ENCODE measurements at regions not wholly inside any gene's neighbourhood (a gene's known extent, or its start where the extent isn't known, plus 50 kb on each side); places are given as distances from the start of the nearest gene placed in this dataset.

GRCh38 chr2:236719192-236719635 is 149.6 kb downstream of the ACKR3 start:
- DNase-seq, result no peak

- no peak for DNase-seq
Measured at GRCh38 chr2:236720974-236721540, 151.4 kb downstream of the ACKR3 start.

DNA sequence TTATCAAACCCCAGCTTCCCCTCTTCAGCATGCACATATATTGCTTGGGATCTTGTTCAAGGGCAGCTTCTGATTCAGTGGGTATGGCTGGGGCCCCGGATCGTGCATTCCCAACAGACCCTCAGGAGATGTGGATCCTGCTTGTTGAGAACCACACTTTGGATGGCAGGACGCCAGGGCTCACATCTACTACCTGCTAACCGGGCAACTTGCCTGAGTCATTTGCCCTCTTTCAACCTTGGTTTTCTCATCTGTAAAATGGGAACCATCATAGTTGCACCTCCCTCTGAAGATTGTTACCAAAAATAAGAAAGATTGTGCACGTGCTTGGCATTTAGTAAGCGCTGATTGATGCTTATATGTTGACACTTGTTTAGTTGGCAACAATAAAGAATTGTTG is 154.6 kb downstream of the ACKR3 start:
- DNase-seq, result no peak

DNA sequence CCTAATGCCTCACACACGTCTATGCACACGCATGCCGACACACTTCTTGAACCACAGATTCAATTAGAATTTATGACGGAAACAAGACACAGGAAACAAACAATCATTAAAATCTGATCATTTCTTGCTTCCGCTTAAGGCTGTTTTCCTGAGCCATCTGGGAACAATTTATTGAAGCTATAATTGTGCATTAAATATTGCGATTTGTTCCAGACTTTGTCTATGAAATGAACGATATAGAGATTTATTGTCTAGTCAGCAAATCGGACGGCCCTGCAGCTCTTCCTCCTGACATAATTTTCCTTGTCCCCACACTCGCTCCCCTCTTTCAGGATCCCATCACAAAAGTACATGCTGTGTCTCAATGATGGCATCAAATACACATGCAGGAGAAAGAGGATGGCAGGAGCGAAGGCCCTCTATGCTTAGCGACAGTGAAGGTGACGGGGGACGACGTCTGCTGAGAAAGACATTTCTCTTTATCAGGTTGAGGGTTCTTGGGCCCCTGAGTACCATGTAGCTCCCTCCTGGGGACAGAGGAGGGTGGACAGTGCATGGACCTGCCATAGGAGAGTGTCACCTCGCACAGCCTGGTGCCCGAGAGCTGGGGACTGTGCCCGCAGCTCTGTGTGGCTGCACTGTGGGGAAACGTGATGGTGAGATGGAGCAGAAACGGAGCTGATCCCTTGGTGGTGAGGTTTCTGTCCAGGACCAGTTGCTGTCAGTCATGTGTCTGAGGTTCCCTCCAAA is 157.3 kb downstream of the ACKR3 start:
- DNase-seq, result no peak

DNA sequence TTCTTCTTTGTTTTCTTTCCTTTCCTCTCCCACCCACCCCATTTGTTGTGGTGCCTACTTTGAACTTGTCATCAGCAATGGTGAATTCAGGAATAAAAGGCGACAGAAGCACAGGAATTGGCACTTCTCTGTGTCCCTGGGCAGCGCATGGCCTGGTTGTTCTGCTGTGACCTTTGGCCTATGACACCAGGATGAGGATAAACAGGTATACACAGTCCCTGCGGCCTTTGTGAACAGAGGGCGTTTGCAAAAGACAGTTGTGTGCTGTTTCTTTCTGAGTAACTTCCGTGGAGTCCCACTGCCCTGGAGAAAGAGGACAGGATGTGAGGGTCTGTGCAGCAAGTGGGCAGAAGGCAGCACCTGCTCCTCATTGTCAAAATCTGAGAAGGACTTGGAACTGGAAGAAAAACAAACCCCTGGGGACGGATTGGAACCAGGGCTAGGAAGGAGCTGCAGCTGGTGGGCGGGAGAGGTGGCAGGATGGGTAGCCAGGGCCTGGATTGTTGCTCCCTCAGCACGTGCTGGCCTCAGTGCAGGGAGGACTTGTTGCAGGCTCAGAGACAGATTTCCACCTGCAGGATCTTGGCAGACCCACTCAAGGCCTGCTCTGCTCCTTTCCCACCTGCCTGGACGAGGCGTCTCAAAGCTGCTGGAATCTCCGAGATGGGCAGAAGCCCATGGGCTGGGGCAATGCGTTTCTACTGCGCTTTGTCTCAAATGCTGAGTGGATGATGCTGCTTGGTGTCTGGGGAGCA is 159.5 kb downstream of the ACKR3 start:
- no peak for DNase-seq

DNA sequence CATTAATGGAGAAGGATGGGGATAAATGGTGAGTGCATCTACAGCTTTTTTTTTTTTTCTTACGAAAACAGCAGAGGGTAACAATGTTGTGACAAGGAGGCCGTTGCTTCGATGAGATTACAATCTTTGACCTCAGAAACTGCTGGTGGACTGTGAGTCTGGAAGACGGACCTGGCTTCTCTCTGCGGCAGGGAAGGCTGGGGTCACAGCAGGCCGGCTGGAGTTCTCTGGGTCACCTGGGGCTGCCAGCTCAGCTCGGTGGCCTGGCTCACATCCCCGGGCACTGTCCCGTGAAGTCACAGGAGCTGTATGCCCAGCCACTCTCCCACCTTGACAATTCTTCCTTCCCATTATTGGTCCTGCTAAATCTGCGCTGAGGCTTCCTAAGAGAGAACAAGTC is 160.8 kb downstream of the ACKR3 start:
- no peak for DNase-seq

GRCh38 chr2:236731767-236732580 is 162.3 kb downstream of the ACKR3 start:
- DNase-seq, result no peak

DNA sequence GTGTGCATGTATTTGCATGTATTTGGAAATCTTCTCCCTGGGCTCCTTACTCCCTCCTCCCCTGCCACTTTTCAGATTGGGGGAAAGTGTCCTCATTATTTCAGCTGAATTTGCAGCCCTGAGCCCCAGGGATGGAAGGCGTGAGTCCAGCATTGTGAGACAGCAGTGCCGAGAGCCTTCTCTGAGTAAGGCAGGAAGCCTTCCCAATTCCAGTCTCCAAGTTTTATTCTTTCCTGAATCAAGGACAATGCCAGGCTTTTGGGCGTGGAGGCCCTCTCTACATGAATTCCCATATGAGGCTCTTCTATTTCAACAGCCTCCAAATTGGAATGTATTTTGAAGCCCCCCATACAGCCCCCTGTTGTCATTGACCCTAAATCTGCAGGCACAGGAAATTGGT is 163.5 kb downstream of the ACKR3 start:
- DNase-seq, result no peak

- DNase-seq, result no peak
Measured at GRCh38 chr2:236735825-236736238, 166.2 kb downstream of the ACKR3 start.

DNA sequence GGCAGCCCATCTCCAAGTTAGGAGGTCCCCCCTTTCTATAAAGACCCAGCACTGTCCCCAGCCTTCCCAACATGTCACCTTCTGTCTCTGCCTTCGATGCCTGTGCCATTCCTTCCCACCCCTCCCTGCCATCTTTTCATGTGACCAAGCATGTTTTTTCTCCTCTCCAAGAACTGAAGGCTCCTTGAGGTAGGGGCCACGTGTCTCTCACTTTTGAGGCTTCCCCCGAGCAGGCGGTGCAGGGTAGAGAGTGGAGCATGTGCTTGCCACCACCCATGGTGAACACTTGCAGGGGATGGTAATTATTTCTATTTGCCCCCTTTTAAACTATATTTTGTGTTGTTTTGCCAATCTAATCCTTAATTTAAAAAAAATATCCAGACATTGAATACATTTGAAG is 168.4 kb downstream of the ACKR3 start:
- DNase-seq, result no peak

GRCh38 chr2:236738896-236739295 is 169.3 kb downstream of the ACKR3 start:
- DNase-seq, result no peak

DNA sequence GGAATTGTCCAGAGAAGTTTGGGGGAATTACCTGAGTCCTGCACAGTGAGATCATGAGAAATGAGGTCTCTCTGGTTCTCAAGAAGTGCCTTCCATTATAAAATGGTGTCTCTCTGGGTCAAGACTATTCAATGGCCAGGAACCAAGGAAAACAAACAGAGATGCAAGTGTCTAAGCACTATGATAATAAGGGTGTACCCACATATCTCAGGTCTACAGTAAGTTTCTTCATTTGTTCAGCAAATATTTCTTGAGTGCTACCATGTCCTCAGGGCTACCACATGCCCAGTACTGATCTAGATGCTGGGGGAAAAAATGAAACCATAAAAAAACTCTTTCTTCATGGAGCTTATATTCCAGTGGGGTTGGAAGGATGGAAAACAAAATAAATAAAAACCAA is 170.0 kb downstream of the ACKR3 start:
- no peak for DNase-seq

DNA sequence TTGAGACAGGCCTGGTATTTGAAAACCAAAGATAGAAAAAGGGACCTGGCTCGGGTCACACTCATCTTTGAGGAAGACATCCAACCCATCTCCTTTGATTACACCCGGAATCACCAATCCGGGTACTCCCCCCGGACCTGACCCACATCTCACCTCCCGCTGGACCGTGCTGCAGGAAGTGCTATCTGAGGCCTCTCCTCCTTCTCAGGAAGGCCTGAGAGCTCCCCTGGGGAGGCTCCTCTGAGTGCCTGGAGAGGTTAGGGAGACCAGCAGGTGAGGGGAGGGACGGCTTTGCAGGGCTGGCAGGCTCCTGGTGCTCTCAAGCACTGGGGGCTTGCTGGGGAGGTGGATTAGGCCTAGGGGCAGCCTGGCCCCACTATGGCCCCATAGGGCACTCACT is 170.9 kb downstream of the ACKR3 start:
- DNase-seq, result no peak

GRCh38 chr2:236743039-236743920 is 173.7 kb downstream of the ACKR3 start:
- DNase-seq, result no peak

GRCh38 chr2:236743921-236744280 is 174.3 kb downstream of the ACKR3 start:
- DNase-seq, result no peak

GRCh38 chr2:236744281-236744705 is 174.7 kb downstream of the ACKR3 start:
- no peak for DNase-seq

DNA sequence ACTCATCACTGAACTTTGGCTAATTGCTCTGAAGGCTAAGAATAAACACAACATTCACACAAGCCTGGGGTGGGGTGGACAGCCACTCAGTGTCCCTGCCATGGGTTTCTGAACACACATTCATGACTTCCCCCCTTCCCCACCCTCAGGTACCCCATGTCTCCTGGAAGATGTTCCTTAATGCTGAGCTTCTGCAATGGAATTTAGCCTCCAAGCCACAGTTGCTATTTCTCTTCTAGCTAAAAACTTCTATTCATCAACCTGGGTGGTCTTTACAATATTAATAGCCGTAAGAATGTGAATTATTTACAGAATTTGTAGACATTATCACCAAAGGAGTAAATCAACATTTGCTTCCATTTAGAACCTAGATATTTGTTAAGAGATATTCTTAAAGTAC is 175.1 kb downstream of the ACKR3 start:
- DNase-seq, result no peak

GRCh38 chr2:236745420-236746210 is 176.0 kb downstream of the ACKR3 start:
- no peak for DNase-seq

- no peak for DNase-seq
Measured at GRCh38 chr2:236746833-236747232, 177.2 kb downstream of the ACKR3 start.

DNA sequence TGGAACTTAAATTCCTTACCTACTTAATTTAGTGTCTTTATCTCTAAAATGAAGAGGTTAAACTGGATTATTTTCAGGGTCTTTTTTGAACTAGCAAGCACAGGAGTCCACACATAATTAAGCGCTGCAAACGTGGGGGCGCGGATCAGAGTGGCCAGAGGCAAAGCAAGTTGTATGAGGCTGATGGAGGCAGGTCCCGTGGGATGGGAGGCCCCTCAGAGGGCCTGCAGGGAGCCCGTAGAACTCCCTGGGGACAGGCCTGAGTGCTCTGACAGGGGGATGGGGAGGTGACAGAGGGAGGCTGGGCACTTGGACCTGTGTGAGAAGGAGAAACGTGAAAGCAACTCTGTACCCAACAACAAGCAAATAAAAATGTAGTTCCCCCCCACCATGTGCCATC is 177.8 kb downstream of the ACKR3 start:
- no peak for DNase-seq

DNA sequence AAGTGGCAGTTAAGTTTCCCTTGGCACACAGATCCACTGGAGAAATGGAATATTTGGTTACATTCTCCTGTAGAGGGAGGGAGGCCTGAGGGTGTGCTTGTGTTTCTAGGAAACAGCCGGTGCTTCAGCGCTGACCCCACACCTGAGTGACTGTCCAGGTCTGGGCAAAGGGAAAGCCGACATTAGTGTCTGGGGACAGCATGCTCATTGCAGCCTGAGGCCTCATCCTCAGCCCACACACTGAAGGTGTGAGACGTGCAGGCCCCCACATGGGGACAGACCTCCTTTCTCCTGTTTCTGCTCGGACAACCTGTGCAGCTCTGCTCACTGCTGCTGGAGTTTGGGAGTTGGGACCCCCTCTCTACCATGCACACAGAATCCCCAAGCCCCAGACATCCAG is 178.3 kb downstream of the ACKR3 start:
- DNase-seq, result no peak

Data from activated CD4-positive, alpha-beta T cell treated with anti-CD3 and anti-CD28 coated beads, Interleukin-2, Interleukin-6, amounts not matched to agents 100 ng/mL and 50 ng/mL, durations not matched to agents 16 hours and 8 hours (primary cell).